ENCODE measurements at regions not wholly inside any gene's neighbourhood (a gene's known extent, or its start where the extent isn't known, plus 50 kb on each side); places are given as distances from the start of the nearest gene placed in this dataset.

- CTCF ChIA-PET (ENCODE audit: unreplicated experiment) = no interaction called here
- Histone ChIP-seq H2AFZ (ENCODE audit: low read length) (0 out of 2 replicates have a peak overlapping the region, but pooled peaks have one; percentile 21), H3K36me3 (ENCODE audit: insufficient read depth, low read length) (no peaks in the 10 kb centered on the region), H3K4me3 (ENCODE audit: low read depth, low read length, poor library complexity, severe bottlenecking) (no peak overlapping the region), H3K27ac (ENCODE audit: low read depth, low read length, poor library complexity, severe bottlenecking) (no peak overlapping the region), H4K20me1 (ENCODE audit: insufficient read depth, low read length) (no peaks in the 10 kb centered on the region), H3K4me1 (ENCODE audit: insufficient read depth, low read length, poor library complexity, severe bottlenecking) (peaks cover 5% of the 10 kb centered on the region), H3K9me3 (ENCODE audit: low read length) (peaks cover 19% of the 10 kb centered on the region; the same call in 1 of the 2 replicates), H3K4me2 (ENCODE audit: low read length) (no peak overlapping the region), H3K9me2 (ENCODE audit: insufficient read depth, low read length) (no peaks in the 10 kb centered on the region), H3K79me2 (ENCODE audit: insufficient read depth, low read depth, low read length) (no peaks in the 10 kb centered on the region)
- intact Hi-C loops (cut with micrococcal nuclease; ENCODE audit: unreplicated experiment) = no loop called here
- POLR2A ChIA-PET = no interaction called here
- no TSS peak for BruUV-seq (replicated peaks)
- no peak for TF ChIP-seq EZH2phosphoT487 (IDR thresholded peaks at IDR 0.05; ENCODE audit: borderline replicate concordance, low read depth, low read length)
- no peak for TF ChIP-seq CTCF (conservative IDR thresholded peaks at IDR 0.05; ENCODE audit: low read length)
- DNase-seq (ENCODE audit: low spot score) = no peak
Observed at GRCh38 chr21:18478513-18478912, 74.9 kb upstream of the TMPRSS15 start.

- Histone ChIP-seq H3K9me3 (ENCODE audit: low read length) (peaks cover 4% of the 10 kb centered on the region; the same call in 1 of the 2 replicates), H3K4me2 (ENCODE audit: low read length) (no peak overlapping the region), H3K36me3 (ENCODE audit: insufficient read depth, low read length) (no peaks in the 10 kb centered on the region), H3K4me1 (ENCODE audit: insufficient read depth, low read length, poor library complexity, severe bottlenecking) (peaks cover 4% of the 10 kb centered on the region), H3K4me3 (ENCODE audit: low read depth, low read length, poor library complexity, severe bottlenecking) (no peak overlapping the region), H4K20me1 (ENCODE audit: insufficient read depth, low read length) (no peaks in the 10 kb centered on the region), H2AFZ (ENCODE audit: low read length) (peak overlapping the region; percentile 8; the same call in 1 of the 2 replicates), H3K9me2 (ENCODE audit: insufficient read depth, low read length) (no peaks in the 10 kb centered on the region), H3K27ac (ENCODE audit: low read depth, low read length, poor library complexity, severe bottlenecking) (no peak overlapping the region), H3K79me2 (ENCODE audit: insufficient read depth, low read depth, low read length) (no peaks in the 10 kb centered on the region)
- DNase-seq (ENCODE audit: low spot score) = no peak
- CTCF ChIA-PET (ENCODE audit: unreplicated experiment) = no interaction called here
- TF ChIP-seq CTCF (conservative IDR thresholded peaks at IDR 0.05; ENCODE audit: low read length) = no peak
- no peak for TF ChIP-seq EZH2phosphoT487 (IDR thresholded peaks at IDR 0.05; ENCODE audit: borderline replicate concordance, low read depth, low read length)
- POLR2A ChIA-PET = interaction anchor here (1.4 kb wide), 1 partner anchor 19 kb away, joined by 4 read pairs; no protein-coding TSS in a partner anchor
- no TSS peak for BruUV-seq (replicated peaks)
- intact Hi-C loops (cut with micrococcal nuclease; ENCODE audit: unreplicated experiment) = no loop called here
Observed at GRCh38 chr21:18488252-18488651, 84.7 kb upstream of the TMPRSS15 start.

- no peaks in the 10 kb centered on the region for H3K9me2 ChIP-seq (ENCODE audit: insufficient read depth, low read length)
- no peak overlapping the region for H2AFZ ChIP-seq (ENCODE audit: low read length)
- H4K20me1 ChIP-seq (ENCODE audit: insufficient read depth, low read length) = no peaks in the 10 kb centered on the region
- no peaks in the 10 kb centered on the region for H3K9me3 ChIP-seq (ENCODE audit: low read length)
- no peak overlapping the region for H3K4me3 ChIP-seq (ENCODE audit: low read depth, low read length, poor library complexity, severe bottlenecking)
- H3K27ac ChIP-seq (ENCODE audit: low read depth, low read length, poor library complexity, severe bottlenecking) = no peak overlapping the region
- H3K79me2 ChIP-seq (ENCODE audit: insufficient read depth, low read depth, low read length) = no peaks in the 10 kb centered on the region
- H3K4me1 ChIP-seq (ENCODE audit: insufficient read depth, low read length, poor library complexity, severe bottlenecking) = no peaks in the 10 kb centered on the region
- ChIA-PET CTCF (ENCODE audit: unreplicated experiment) (no interaction called here), POLR2A (interaction anchor here (0.6 kb wide), 2 partner anchors 172 to 1603 kb away, joined by 3 to 8 read pairs; no protein-coding TSS in a partner anchor)
- H3K4me2 ChIP-seq (ENCODE audit: low read length) = no peak overlapping the region
- no peaks in the 10 kb centered on the region for H3K36me3 ChIP-seq (ENCODE audit: insufficient read depth, low read length)
- no peak for TF ChIP-seq CTCF (conservative IDR thresholded peaks at IDR 0.05; ENCODE audit: low read length)
- no peak for TF ChIP-seq EZH2phosphoT487 (IDR thresholded peaks at IDR 0.05; ENCODE audit: borderline replicate concordance, low read depth, low read length)
- no peak for DNase-seq (ENCODE audit: low spot score)
- intact Hi-C loops (cut with micrococcal nuclease; ENCODE audit: unreplicated experiment) = loop anchor here (10.0 kb wide), 1 partner anchor 199 kb away; no protein-coding TSS in a partner anchor
- no TSS peak for BruUV-seq (replicated peaks)
Observed at GRCh38 chr21:18493422-18493821, 89.8 kb upstream of the TMPRSS15 start.

Measured in OCI-LY7 (cell line).